ENCODE measurements at regions not wholly inside any gene's neighbourhood (a gene's known extent, or its start where the extent isn't known, plus 50 kb on each side); places are given as distances from the start of the nearest gene placed in this dataset.

GRCh38 chr5:84752780-84753179 lies 368.1 kb upstream of the EDIL3 start:
- Mint-ChIP-seq H3K27ac (no peak overlapping the region), H3K4me3 (no peak overlapping the region), H3K27me3 (ENCODE audit: low read depth) (no peaks in the 10 kb centered on the region), H3K9me3 (no peaks in the 10 kb centered on the region), H3K4me1 (no peaks in the 10 kb centered on the region), H3K36me3 (ENCODE audit: insufficient read depth in 1 of 3, low read depth in 3 of 3) (no peaks in the 10 kb centered on the region)
- Histone ChIP-seq H3K9me3 (ENCODE audit: control insufficient read depth, low read depth, low read length) (no peaks in the 10 kb centered on the region), H2BK12ac (ENCODE audit: insufficient read length, low read depth, low read length) (no peak overlapping the region), H3K27me3 (ENCODE audit: insufficient read depth, low read length) (no peaks in the 10 kb centered on the region), H4K20me1 (ENCODE audit: control insufficient read depth, insufficient read depth, insufficient read length) (no peaks in the 10 kb centered on the region), H3K4me1 (ENCODE audit: insufficient read depth, low read length) (no peaks in the 10 kb centered on the region), H3K56ac (ENCODE audit: insufficient read length, low read depth, low read length) (no peak overlapping the region), H3K18ac (ENCODE audit: insufficient read length, low read depth, low read length) (no peak overlapping the region), H4K8ac (replicated peaks; ENCODE audit: insufficient read length, low read depth, low read length) (no peak overlapping the region), H4K91ac (ENCODE audit: insufficient read length, low read depth, low read length) (no peak overlapping the region), H3K79me2 (ENCODE audit: insufficient read depth, low read length) (no peaks in the 10 kb centered on the region), H3K4ac (ENCODE audit: low read depth, low read length) (no peak overlapping the region), H3K23me2 (ENCODE audit: insufficient read length, low read depth, low read length, poor library complexity, severe bottlenecking) (no peaks in the 10 kb centered on the region), H3K9ac (ENCODE audit: extremely low read depth, insufficient read length, low read length) (no peak overlapping the region), H3K27ac (ENCODE audit: insufficient read length, low read depth, low read length) (no peak overlapping the region), H3K14ac (ENCODE audit: insufficient read depth, low read length) (no peak overlapping the region), H3K4me2 (ENCODE audit: insufficient read depth, insufficient read length, low read length) (no peak overlapping the region), H3T11ph (ENCODE audit: low read length) (no peak overlapping the region), H4K5ac (ENCODE audit: insufficient read length, low read depth, low read length) (no peak overlapping the region), H2BK20ac (ENCODE audit: low read depth, low read length, poor library complexity, severe bottlenecking) (no peak overlapping the region), H3K79me1 (ENCODE audit: insufficient read depth, low read depth, low read length, poor library complexity, severe bottlenecking) (no peaks in the 10 kb centered on the region), H2AFZ (ENCODE audit: low read length) (no peak overlapping the region), H2BK15ac (ENCODE audit: low read depth, low read length) (no peak overlapping the region), H2AK5ac (ENCODE audit: insufficient read length, low read length) (no peak overlapping the region), H3K23ac (ENCODE audit: insufficient read length, low read depth, low read length) (no peak overlapping the region), H2BK120ac (ENCODE audit: low read depth, low read length, poor library complexity, severe bottlenecking) (no peak overlapping the region), H2BK5ac (ENCODE audit: insufficient read length, low read length) (no peak overlapping the region)
- WGBS (ENCODE audit: extremely low coverage, insufficient read length, low lambda C conversion rate) = no CpG with 5 or more reads among the region's 2 CpGs
- DNase-seq = no peak
- TF ChIP-seq CTCF (conservative IDR thresholded peaks at IDR 0.05) = no peak
